Astrocyte of the spinal cord (primary cell): ENCODE measurements at regions not wholly inside any gene's neighbourhood (a gene's known extent, or its start where the extent isn't known, plus 50 kb on each side); places are given as distances from the start of the nearest gene placed in this dataset.

Experiments
- DNase-seq: peaks from one replicate; pipeline ENCODE4 v3.0.0; 2011; ENCODE audit warnings: low read depth, low spot score
- H3K4me3 ChIP-seq: 2 replicates; pipeline ENCODE4 v1.5.1; 2011; ENCODE audit warnings: low read depth, mild to moderate bottlenecking, low read length, moderate library complexity
- CTCF ChIP-seq: IDR thresholded peaks from 2 replicates; pipeline ENCODE4 v1.5.1; 2012; ENCODE audit warnings: low read depth, mild to moderate bottlenecking, low read length, inconsistent platforms
- in situ Hi-C: cut with HindIII; loops from 2 replicates; pipeline ENCODE4 v1.10.0; 2017; ENCODE audit warnings: low sequenced_read_pairs

- in situ Hi-C loops = no loop called here
- no peak for DNase-seq
- H3K4me3 ChIP-seq = no peak overlapping the region
- TF ChIP-seq CTCF = no peak
These were observed 323.9 kb downstream of the GADD45G start for GRCh38 chr9:89928521-89929275.

- no peak overlapping the region for H3K4me3 ChIP-seq
- no peak for DNase-seq
- in situ Hi-C loops = no loop called here
- TF ChIP-seq CTCF = no peak
These were observed 324.5 kb downstream of the GADD45G start for GRCh38 chr9:89929315-89929672.

DNA sequence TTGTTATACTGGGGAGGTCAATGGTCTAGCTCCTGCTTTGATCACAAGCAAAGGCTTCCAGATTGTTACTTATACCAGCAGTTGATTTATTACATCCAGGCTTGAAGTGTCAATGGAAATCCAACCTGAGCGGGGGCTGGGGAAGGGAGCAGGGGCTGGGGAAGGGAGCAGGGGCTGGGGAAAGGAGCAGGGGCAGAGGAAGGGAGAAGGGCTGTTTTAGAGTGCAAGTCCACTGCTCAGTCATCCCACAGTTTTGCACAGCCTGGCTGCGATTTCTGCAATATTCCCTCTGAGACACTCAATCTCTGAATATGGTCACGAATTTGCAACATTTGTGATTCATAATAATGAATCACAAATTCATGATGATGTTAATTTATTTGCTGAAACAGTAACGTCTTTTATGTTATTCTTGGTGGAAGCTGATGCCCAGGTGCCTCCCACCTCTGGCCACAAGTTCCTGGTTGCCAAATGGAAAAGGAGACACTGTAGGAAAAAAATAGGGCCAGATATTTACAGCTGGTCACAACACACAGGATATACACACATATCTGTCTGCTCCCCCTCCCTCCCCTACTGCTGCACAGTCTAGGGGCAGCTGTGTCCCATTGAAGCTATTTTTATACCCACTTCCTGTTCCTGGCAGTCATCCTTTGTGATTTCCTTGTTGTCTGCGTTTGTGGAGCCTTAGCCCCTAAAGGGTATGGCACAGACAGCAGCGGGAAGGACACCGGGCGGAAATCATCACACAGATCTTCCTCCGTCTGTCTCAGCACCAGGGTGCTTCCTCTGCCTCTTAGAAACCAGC is 325.1 kb downstream of the GADD45G start:
- DNase-seq = no peak
- no peak for TF ChIP-seq CTCF
- H3K4me3 ChIP-seq = no peak overlapping the region
- in situ Hi-C loops = no loop called here

DNA sequence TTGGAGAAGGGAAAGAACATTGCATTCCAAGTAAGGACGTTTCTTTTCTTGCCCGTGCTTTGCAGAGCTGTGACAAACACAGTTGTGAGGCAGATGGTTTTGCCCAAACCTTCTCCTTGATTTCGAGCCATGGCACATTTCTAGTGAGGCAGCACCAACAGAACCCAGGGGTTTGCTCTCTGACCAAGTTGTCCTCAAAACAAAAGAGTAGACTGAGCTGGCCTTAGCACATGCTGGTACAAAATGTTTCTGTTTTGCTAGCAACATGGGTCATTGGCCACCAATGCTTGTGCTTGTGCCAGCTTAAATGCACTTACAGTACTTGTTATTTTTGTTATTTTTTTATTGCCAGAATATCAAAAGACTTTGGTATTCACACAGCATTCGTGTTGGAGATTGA is 328.8 kb downstream of the GADD45G start:
- in situ Hi-C loops = no loop called here
- TF ChIP-seq CTCF = no peak
- DNase-seq = no peak
- no peak overlapping the region for H3K4me3 ChIP-seq

GRCh38 chr9:89935115-89935514 is 330.3 kb downstream of the GADD45G start:
- TF ChIP-seq CTCF = no peak
- in situ Hi-C loops = no loop called here
- DNase-seq = no peak
- H3K4me3 ChIP-seq = no peak overlapping the region

DNA sequence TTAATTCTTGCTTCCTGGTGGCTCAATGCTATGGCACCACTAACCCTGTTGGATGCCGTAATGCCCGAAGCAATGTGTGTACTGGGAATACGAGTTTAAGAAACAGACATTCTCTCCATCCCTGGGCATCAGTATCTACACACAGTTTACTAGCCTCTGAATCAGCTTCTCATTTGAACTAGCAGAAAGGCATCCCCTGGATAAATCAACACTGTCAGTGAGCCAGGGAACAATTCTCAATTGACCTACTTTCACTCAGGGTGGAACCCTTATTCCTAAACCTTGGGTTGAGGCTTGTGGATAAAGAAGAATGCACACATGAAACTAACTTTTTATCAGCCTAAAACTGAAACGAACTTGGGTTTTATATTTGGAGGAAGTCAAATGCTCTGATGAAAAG is 331.0 kb downstream of the GADD45G start:
- in situ Hi-C loops = no loop called here
- H3K4me3 ChIP-seq = no peak overlapping the region
- TF ChIP-seq CTCF = no peak
- no peak for DNase-seq
